Stimulated activated naive CD8-positive, alpha-beta T cell treated with anti-CD3 and anti-CD28 coated beads, Interleukin-15, amount 100 ng/mL, for 72 hours (primary cell): ENCODE measurements at regions not wholly inside any gene's neighbourhood (a gene's known extent, or its start where the extent isn't known, plus 50 kb on each side); places are given as distances from the start of the nearest gene placed in this dataset.
A peak's percentile ranks its signal among the peaks of the same experiment; 100 is the strongest.

ENCODE experiments used
- ATAC-seq: fragments of 150-1000 bp; cut with Tn5 transposase; 2 replicates; pipeline ENCODE4 v1.10.0; 2021; ENCODE audit warnings: mild to moderate bottlenecking, moderate library complexity
- DNase-seq, 2 donors: peaks; one replicate each; pipeline ENCODE4 v3.0.0; 2021 to 2022
- H3K27ac Mint-ChIP-seq, 2 donors: one replicate each; pipeline ENCODE4 v1.8.0; 2022; ENCODE audit warnings: mild to moderate bottlenecking in 2 of 2, mixed read lengths in 2 of 2, moderate library complexity in 2 of 2
- H3K27me3 Mint-ChIP-seq: one replicate; pipeline ENCODE4 v1.8.0; 2022; ENCODE audit warnings: mixed read lengths
- H3K4me1 Mint-ChIP-seq: one replicate; pipeline ENCODE4 v1.8.0; 2022; ENCODE audit warnings: mild to moderate bottlenecking, mixed read lengths
- H3K4me3 Mint-ChIP-seq, 2 donors: one replicate each; pipeline ENCODE4 v1.8.0; 2022; ENCODE audit warnings: mild to moderate bottlenecking in 2 of 2, mixed read lengths in 2 of 2, moderate library complexity in 1 of 2
- H3K9me3 Mint-ChIP-seq, 2 donors: one replicate each; pipeline ENCODE4 v1.8.0; 2022; ENCODE audit warnings: mixed read lengths in 2 of 2

DNA sequence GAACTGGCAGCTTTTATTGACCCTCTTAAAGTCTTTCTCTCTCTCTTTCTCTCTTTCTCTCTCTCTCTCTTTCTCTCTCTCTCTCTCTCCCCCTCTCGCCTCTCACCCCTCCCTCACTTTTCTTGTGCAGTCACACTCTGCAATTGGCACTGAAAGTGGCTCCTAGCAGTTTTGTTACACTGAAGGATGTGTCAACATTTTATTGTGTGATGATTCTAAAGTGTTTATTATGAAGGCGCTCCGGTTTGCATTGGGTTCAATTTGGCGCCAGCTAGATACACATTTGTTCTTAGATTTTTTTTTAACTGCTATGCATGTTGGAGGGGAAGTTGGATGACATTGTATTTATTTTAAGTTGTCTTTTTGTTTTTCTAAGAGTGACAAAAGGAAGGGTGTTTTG lies 64.0 kb upstream of the CHRM3 start:
- no peak for DNase-seq
- no peaks in the 10 kb centered on the region for H3K4me1 Mint-ChIP-seq
- ATAC-seq: no peak
- no peaks in the 10 kb centered on the region for H3K27me3 Mint-ChIP-seq
- no peaks in the 10 kb centered on the region for H3K9me3 Mint-ChIP-seq
- H3K4me3 Mint-ChIP-seq: no peak overlapping the region
- no peak overlapping the region for H3K27ac Mint-ChIP-seq

DNA sequence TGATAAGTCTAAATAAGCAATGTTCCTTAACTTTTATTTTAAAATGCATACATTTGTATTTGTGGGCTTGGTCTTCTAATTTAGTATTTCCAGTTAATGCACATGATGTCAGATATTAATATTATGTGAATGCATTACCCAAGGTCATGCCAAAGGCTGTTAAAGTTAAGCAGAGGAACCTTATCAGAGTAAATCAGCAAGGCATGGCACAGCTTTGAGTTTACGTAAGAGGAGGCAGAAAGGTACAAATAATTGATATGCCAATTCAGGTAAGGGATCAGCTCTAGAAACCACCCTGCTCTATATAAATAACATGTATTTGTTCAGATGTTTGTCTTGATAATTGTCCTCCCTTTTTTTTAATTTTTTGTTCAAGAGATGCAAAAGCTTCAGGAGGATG lies 64.5 kb upstream of the CHRM3 start:
- no peak for ATAC-seq
- no peaks in the 10 kb centered on the region for H3K4me1 Mint-ChIP-seq

DNA sequence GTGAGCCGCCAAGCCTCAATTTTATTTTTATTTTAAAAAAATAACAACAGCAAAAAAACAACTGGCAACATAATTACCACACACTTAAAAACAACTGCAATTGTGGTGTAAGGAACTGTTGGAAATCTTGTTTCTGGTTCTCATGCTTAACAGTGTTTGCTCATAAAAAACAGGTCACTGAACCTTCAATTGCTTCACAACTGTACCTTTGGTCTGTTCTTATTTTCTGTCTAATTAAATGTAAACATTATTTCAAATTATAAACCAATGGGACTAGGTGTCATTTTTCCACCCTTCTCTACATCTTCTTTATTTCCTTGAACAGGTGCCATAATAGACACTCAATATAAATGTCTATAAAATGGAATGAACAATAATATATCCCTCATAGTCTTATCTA lies 68.4 kb upstream of the CHRM3 start:
- DNase-seq (no peak), ATAC-seq (no peak)
- no peak overlapping the region for H3K27ac Mint-ChIP-seq
- no peak overlapping the region for H3K4me3 Mint-ChIP-seq
- no peaks in the 10 kb centered on the region for H3K9me3 Mint-ChIP-seq
- H3K27me3 Mint-ChIP-seq: no peaks in the 10 kb centered on the region
- H3K4me1 Mint-ChIP-seq: no peaks in the 10 kb centered on the region

More for the DNA sequence above, 64.5 kb upstream of the CHRM3 start:
- Mint-ChIP-seq H3K4me3 (no peak overlapping the region), H3K27me3 (no peaks in the 10 kb centered on the region), H3K27ac (no peak overlapping the region), H3K9me3 (no peaks in the 10 kb centered on the region)
- no peak for DNase-seq

DNA sequence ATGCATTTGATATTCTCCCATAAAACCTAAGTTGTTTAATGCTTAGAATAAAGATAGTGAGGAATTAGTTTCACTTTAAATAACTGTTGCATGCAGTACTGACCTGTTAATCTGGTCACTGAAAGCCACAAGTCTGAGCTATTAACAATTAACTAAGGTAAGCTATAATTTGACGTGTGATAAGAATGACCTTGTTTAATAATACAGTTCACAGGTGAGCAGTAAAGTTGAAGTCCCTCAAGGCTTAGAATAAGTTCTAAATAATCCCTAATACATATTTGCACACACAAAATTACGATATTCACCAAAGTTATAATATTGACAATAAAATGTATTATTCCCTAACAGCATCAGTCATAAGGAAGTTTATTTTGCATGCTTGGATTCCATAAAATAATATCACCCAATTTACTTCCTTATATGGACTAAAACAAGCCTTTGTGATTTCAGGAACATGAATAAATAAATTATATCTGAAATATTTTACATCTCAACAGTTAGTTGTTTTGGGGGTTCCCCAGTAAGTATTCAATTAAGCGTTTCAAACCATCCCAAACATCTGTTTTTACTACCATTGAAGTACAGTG lies 70.6 kb upstream of the CHRM3 start:
- no peaks in the 10 kb centered on the region for H3K4me1 Mint-ChIP-seq
- H3K9me3 Mint-ChIP-seq: no peaks in the 10 kb centered on the region
- DNase-seq (no peak), ATAC-seq (no peak)
- no peak overlapping the region for H3K4me3 Mint-ChIP-seq
- peaks cover 9% of the 10 kb centered on the region for H3K27me3 Mint-ChIP-seq
- no peak overlapping the region for H3K27ac Mint-ChIP-seq

DNA sequence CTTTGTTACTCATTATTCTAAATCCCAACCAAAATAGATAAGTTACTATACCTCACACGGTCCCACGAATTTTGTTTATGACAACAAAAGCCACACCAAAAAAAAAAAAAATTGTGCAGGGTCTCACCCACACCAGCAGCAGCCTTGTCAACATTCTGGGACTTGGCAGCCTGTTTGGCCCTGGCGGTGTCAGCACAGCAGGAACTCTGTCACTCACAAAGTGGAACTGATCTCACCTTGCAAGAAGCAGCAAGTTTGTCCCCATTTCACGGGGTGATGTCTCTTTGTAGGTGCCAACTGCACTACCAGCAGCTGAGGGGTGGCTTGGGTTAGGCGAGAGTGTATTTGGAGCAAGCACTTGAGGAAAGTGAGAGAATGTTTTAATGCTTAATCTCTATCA lies 75.0 kb upstream of the CHRM3 start:
- Mint-ChIP-seq H3K27ac (no peak overlapping the region), H3K4me3 (no peak overlapping the region), H3K9me3 (no peaks in the 10 kb centered on the region), H3K4me1 (no peaks in the 10 kb centered on the region), H3K27me3 (peaks cover 9% of the 10 kb centered on the region)
- no peak for DNase-seq
- no peak for ATAC-seq

DNA sequence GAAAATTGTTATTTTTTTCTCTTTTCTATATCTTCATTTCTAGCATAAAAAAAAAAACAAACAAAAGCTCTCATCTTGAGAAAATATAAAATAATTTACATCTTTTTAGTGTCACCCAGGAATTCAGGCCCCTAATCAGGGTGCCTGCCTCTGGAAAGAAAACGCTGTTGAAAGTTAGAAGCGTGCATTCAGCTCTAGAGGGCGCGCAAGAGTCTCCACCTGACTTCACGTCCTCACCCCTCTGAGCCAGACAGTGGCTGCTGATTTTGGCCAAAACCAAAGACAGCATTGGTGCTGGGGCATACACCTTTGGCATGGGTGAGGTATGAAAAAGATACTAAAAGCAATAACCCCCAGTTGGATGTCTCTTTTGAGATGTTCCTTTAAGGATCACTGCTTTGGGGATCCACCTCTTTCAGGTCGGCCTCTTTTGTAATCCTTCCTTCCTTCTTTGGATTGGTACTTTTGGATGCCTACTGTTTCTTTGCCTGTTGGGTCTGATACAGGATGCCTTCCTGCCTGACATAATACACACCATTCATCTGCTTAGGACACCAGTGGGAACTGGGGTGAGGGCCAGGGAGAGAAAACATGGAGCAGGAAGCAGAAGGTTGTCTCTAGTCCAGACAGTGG lies 77.6 kb upstream of the CHRM3 start:
- H3K9me3 Mint-ChIP-seq: no peaks in the 10 kb centered on the region
- H3K4me3 Mint-ChIP-seq: no peak overlapping the region
- ATAC-seq (peak; percentile 64), DNase-seq (peak; percentile 8 to 25)
- no peak overlapping the region for H3K27ac Mint-ChIP-seq
- H3K4me1 Mint-ChIP-seq: no peaks in the 10 kb centered on the region
- H3K27me3 Mint-ChIP-seq: peaks cover 9% of the 10 kb centered on the region

DNA sequence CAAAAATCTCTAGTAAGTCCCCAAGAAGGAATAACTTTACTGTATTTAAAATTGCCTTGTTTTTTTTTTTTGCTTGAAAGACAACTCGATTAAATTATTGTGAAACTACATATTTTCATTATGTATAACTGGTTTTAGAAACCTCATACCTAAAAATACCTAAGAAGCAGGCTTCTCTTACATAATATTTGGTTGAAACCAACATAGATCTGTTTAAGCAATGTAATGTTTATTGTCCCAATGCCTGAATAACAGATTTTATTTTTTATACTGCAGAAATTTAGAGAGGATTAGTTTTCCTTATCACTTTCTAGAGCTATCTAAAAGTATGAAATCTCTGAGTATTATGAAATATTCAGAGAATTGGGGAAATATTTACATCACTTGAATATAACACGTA lies 78.5 kb upstream of the CHRM3 start:
- Mint-ChIP-seq H3K9me3 (no peaks in the 10 kb centered on the region), H3K27ac (no peak overlapping the region), H3K27me3 (peaks cover 9% of the 10 kb centered on the region), H3K4me3 (no peak overlapping the region), H3K4me1 (no peaks in the 10 kb centered on the region)
- ATAC-seq (no peak), DNase-seq (no peak)

DNA sequence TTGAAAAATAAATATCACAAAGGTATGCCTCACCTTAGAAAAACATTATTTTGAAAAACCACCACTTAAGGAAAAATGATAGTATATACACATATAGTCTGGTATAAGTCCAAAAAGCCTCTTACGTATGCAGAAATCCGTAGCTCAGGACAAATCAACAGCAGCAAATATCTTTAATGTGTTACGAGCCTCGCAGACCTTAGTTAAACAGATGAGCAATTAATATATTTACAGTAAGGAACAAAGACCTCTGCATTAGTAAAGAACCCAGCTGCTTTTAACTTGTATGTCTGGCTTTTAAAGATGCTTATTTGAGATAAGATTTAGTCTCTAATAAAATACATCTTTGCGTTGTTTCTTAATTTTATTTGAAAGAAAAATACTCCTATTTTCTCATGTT lies 79.9 kb upstream of the CHRM3 start:
- Mint-ChIP-seq H3K4me3 (no peak overlapping the region), H3K4me1 (no peaks in the 10 kb centered on the region), H3K27me3 (peaks cover 7% of the 10 kb centered on the region), H3K27ac (no peak overlapping the region), H3K9me3 (no peaks in the 10 kb centered on the region)
- DNase-seq (no peak), ATAC-seq (no peak)

DNA sequence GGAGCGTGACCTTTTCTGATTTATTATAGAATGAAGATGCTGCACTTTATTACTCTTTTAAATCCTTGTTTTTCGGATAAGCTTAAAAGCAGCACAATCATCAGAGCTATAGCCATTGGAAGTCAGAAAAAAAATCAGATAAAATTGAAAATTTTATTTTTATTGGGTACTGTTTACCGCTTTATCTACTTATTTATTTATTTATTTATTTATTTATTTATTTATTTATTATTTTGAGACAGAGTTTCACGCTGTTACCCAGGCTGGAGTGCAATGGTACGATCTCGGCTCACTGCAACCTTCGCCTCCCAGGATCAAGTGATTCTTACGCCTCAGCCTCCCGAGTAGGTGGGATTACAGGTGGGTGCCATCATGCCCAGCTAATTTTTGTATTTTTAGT lies 83.1 kb upstream of the CHRM3 start:
- peaks cover 8% of the 10 kb centered on the region for H3K27me3 Mint-ChIP-seq
- DNase-seq (no peak), ATAC-seq (no peak)
- H3K4me1 Mint-ChIP-seq: no peaks in the 10 kb centered on the region
- H3K4me3 Mint-ChIP-seq: no peak overlapping the region
- H3K9me3 Mint-ChIP-seq: no peaks in the 10 kb centered on the region
- no peak overlapping the region for H3K27ac Mint-ChIP-seq

DNA sequence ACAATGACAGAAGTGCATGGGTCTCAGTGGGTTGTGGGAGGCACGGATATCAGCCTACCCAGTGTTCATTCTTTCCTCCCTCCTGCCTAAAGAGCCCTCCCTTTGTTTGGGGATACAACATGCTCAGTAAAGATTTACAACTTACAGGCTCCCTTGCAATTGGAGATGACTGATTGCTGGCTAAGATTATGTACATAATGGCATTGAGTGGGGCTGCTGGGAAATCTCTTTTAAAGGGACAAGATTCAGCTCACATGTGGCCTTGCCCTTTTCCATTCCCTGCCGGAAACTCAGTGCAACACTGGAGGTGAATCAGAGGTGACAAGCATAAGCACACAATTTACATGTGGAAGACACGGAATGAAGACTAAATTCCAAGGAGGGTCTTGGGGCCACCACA lies 83.7 kb upstream of the CHRM3 start:
- no peak overlapping the region for H3K27ac Mint-ChIP-seq
- no peak overlapping the region for H3K4me3 Mint-ChIP-seq
- H3K4me1 Mint-ChIP-seq: no peaks in the 10 kb centered on the region
- no peak for DNase-seq
- no peaks in the 10 kb centered on the region for H3K9me3 Mint-ChIP-seq
- ATAC-seq: no peak
- H3K27me3 Mint-ChIP-seq: peaks cover 8% of the 10 kb centered on the region

DNA sequence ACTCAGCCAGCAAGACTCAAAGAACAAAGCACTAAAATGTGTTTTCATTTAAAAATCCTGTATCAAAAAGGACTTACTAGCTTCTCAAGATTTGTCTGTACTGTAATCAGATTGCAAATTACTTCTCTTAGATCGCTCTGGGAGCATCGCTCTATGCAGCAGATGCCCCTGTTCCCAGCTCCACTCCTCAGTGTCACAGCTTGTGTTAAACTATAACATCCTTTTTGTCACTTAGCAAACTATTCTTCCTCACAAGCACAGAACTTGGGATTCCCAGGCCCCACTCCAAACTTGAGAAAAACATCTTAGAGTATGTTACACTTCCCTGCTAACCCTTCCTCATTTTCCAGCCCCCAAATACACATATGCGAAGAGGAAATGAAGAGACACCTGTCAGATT lies 85.1 kb upstream of the CHRM3 start:
- ATAC-seq: no peak
- Mint-ChIP-seq H3K4me1 (no peaks in the 10 kb centered on the region), H3K4me3 (no peak overlapping the region), H3K9me3 (no peaks in the 10 kb centered on the region), H3K27ac (no peak overlapping the region), H3K27me3 (peaks cover 8% of the 10 kb centered on the region)
- no peak for DNase-seq

DNA sequence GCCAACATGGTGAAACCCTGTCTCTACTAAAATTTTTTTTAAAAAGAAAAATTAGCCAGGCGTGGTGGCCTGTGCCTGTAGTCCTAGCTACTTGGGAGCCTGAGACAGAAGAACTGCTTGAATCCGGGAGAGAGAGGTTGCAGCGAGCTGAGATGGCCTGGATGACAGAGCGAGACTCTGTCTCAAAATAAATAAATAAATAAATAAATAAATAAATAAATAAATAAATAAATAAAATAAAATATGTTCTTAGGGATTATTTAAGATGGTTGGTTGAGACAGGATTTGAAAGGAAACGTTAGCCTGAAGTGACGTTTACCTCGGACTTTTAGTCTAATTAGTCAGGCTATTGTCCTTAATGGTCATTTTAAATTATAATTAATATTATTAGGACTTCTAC lies 88.5 kb upstream of the CHRM3 start:
- no peaks in the 10 kb centered on the region for H3K9me3 Mint-ChIP-seq
- H3K4me3 Mint-ChIP-seq: no peak overlapping the region
- no peak for ATAC-seq
- no peaks in the 10 kb centered on the region for H3K4me1 Mint-ChIP-seq
- no peak overlapping the region for H3K27ac Mint-ChIP-seq
- no peak for DNase-seq
- peaks cover 18% of the 10 kb centered on the region for H3K27me3 Mint-ChIP-seq

DNA sequence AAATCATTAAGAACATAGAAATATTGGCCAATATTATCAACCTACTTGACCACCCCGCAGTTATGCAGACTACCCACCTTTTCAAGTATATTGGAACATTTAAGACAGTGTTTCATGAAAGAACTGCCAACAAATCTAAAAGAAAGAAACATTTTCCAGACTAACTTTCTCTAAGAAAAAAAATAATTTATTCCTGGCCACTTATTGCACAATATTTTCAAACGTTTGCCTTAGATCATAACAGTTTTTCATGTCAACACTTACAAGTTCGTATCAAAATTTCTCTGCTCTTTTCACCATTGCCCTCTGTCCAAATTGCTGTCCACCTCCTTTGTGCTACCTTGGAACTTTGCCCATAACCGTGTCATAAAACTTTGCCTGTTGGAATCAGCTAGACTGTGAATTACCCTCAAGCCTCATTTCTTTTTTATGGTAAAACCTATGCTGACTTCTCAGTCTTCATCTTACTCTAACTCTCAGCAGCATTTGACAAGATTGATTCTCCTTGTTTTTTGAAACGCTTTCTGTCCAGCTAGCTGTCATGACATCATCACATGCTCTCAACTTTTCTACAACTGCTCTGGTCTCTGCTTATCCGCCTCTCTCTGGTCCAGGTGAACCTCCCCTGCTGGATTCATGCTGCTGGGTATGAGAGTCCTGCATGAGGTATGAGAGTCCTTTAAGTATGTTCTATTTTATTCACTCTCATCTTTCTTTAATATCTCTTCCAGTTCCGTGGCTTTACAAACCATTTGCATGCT lies 92.8 kb upstream of the CHRM3 start:
- no peak overlapping the region for H3K4me3 Mint-ChIP-seq
- no peak overlapping the region for H3K27ac Mint-ChIP-seq
- no peaks in the 10 kb centered on the region for H3K9me3 Mint-ChIP-seq
- ATAC-seq (no peak), DNase-seq (no peak)
- no peaks in the 10 kb centered on the region for H3K4me1 Mint-ChIP-seq
- H3K27me3 Mint-ChIP-seq: peaks cover 19% of the 10 kb centered on the region

DNA sequence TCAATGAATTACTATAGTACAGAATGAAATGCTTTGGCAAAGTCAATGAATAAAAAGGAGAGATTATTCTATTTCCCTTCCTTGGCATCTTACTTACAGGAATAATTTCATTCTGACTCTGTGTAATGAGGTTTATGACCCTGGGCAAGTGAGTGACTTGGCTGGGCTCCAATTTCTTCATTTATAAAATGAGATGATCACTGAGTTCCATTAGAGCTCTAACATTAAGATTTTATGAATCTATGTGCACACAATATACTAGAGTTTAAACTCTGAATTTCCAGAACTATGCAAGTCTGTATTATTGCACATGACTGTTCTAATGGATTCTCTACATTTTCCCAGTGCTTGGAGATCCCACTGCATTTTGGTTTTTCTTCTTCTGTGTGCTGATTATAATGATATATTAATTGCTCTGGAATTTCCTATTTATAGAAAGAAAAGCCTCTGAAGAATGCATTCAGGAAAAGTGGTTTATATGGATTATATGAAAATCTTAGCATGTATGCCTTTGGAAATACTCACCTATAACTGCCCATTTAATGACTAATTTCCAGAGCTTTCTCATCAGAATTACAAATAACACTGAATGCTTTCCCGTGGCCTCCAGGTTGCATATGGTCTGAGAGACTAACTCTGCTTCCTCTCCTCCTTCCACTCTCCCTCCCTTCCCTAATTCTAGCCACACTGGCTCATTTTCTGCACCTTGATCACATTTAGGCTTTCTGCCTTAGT lies 97.4 kb upstream of the CHRM3 start:
- no peaks in the 10 kb centered on the region for H3K4me1 Mint-ChIP-seq
- H3K27ac Mint-ChIP-seq: peak overlapping the region in 1 of 2 donors; percentile 41
- DNase-seq (no peak), ATAC-seq (no peak)
- H3K4me3 Mint-ChIP-seq: no peak overlapping the region
- peaks cover 12% of the 10 kb centered on the region for H3K27me3 Mint-ChIP-seq
- no peaks in the 10 kb centered on the region for H3K9me3 Mint-ChIP-seq

DNA sequence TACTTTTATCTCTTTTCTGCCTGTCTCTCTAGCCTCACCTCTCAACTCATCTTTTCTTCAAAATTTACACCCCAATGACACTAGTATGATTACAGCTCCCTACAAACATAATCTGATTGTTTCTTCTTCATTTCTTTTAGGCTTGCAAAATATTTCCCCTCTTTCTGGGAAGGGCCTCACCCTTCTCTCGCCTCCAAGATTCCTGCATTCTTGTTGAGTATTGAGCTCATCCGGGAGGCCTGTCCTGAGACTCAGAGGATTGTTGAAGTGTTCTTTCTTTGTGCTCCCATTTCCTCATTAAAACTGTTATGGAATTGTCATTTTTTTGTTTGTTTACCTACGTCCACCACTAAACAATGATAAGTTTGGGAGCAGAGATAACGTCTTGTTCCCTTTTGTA lies 99.1 kb upstream of the CHRM3 start:
- DNase-seq: no peak
- Mint-ChIP-seq H3K4me3 (no peak overlapping the region), H3K27ac (no peak overlapping the region), H3K27me3 (peaks cover 10% of the 10 kb centered on the region), H3K4me1 (no peaks in the 10 kb centered on the region), H3K9me3 (no peaks in the 10 kb centered on the region)
- ATAC-seq: no peak

DNA sequence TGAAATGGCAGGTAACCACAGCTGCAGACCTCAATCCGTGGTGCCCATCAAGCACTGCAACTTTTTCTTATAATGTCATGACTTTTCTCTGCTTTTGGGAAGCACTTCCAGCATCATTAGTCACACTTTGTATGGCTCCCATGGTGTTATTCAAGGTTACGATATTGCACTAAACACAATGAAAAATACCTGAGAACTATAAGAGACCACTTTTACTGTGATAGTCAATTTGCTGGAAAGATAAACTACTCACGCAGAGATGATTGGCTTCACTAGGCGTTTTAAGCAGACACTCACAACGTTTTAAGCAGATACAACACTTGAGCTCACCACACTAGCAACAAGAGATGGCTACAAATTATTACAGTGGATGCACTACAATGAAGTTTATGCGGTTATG lies 103.2 kb upstream of the CHRM3 start:
- no peaks in the 10 kb centered on the region for H3K27me3 Mint-ChIP-seq
- ATAC-seq (no peak), DNase-seq (no peak)
- H3K27ac Mint-ChIP-seq: no peak overlapping the region
- H3K4me3 Mint-ChIP-seq: no peak overlapping the region
- H3K4me1 Mint-ChIP-seq: no peaks in the 10 kb centered on the region
- H3K9me3 Mint-ChIP-seq: no peaks in the 10 kb centered on the region
